GM23338 (cell line): ENCODE measurements at regions not wholly inside any gene's neighbourhood (a gene's known extent, or its start where the extent isn't known, plus 50 kb on each side); places are given as distances from the start of the nearest gene placed in this dataset.

ENCODE experiments used
- ATAC-seq: fragments of 200-7000 bp; cut with Tn5 transposase; 3 replicates; pipeline ENCODE4 v1.9.1; 2020
- DNase-seq: peaks from one replicate; pipeline ENCODE4 v3.0.0-alpha.2; 2015; ENCODE audit warnings: low spot score
- H2AFZ ChIP-seq: fragments of 200-600 bp; sonication (generic); 2 replicates; pipeline ENCODE4 v1.8.0; 2016; ENCODE audit warnings: antibody characterized with exemption, mild to moderate bottlenecking, moderate library complexity
- H3F3A ChIP-seq: fragments of 200-600 bp; sonication (generic); replicated peaks from 2 replicates; pipeline ENCODE4 v1.8.0; 2017; ENCODE audit warnings: antibody characterized with exemption, mixed run types, low read depth
- H3K27ac ChIP-seq: fragments of 200-600 bp; sonication (generic); 2 replicates; pipeline ENCODE4 v1.6.1; 2016; ENCODE audit warnings: low read depth
- H3K27me3 ChIP-seq: fragments of 200-600 bp; sonication (generic); 2 replicates; pipeline ENCODE4 v1.8.0; 2016; ENCODE audit warnings: mild to moderate bottlenecking, mixed run types, moderate library complexity; ENCODE audit not compliant: insufficient read depth
- H3K36me3 ChIP-seq: fragments of 200-600 bp; sonication (generic); 2 replicates; pipeline ENCODE4 v1.8.0; 2016; ENCODE audit warnings: mild to moderate bottlenecking; ENCODE audit not compliant: insufficient read depth
- H3K4me1 ChIP-seq: fragments of 200-600 bp; sonication (generic); 2 replicates; pipeline ENCODE4 v1.8.0; 2016; ENCODE audit warnings: mild to moderate bottlenecking, moderate library complexity; ENCODE audit not compliant: insufficient read depth
- H3K4me2 ChIP-seq: fragments of 200-600 bp; sonication (generic); 2 replicates; pipeline ENCODE4 v1.7.1; 2017; ENCODE audit warnings: mixed run types
- H3K4me3 ChIP-seq: fragments of 200-600 bp; sonication (generic); 2 replicates; pipeline ENCODE4 v1.6.1; 2016; ENCODE audit warnings: mixed run types
- H3K79me2 ChIP-seq: fragments of 200-600 bp; sonication (generic); replicated peaks from 2 replicates; pipeline ENCODE4 v1.8.0; 2017; ENCODE audit warnings: mild to moderate bottlenecking; ENCODE audit not compliant: insufficient read depth
- H3K9me2 ChIP-seq: fragments of 200-600 bp; sonication (generic); 2 replicates; pipeline ENCODE4 v1.8.0; 2017; ENCODE audit not compliant: insufficient read depth
- H4K20me1 ChIP-seq: fragments of 200-600 bp; sonication (generic); replicated peaks from 2 replicates; pipeline ENCODE4 v1.8.0; 2017; ENCODE audit warnings: mild to moderate bottlenecking; ENCODE audit not compliant: insufficient read depth
- H3K27ac Mint-ChIP-seq: 2 replicates; pipeline ENCODE4 v1.8.0; 2020; ENCODE audit warnings: inconsistent platforms, mild to moderate bottlenecking, moderate library complexity, mixed read lengths
- H3K27me3 Mint-ChIP-seq: 3 replicates; pipeline ENCODE4 v1.8.0; 2022; ENCODE audit warnings: low read depth, mild to moderate bottlenecking, moderate library complexity, mixed read lengths, inconsistent platforms; ENCODE audit not compliant: insufficient read depth, poor library complexity
- H3K36me3 Mint-ChIP-seq: 3 replicates; pipeline ENCODE4 v1.8.0; 2021; ENCODE audit warnings: low read depth, mild to moderate bottlenecking, inconsistent platforms, moderate library complexity, mixed read lengths
- H3K4me1 Mint-ChIP-seq: 3 replicates; pipeline ENCODE4 v1.8.0; 2020; ENCODE audit warnings: mild to moderate bottlenecking, inconsistent platforms, mixed read lengths
- H3K4me3 Mint-ChIP-seq: 3 replicates; pipeline ENCODE4 v1.8.0; 2021; ENCODE audit warnings: moderate library complexity, mild to moderate bottlenecking, inconsistent platforms, mixed read lengths
- H3K9me3 Mint-ChIP-seq: 3 replicates; pipeline ENCODE4 v1.8.0; 2020; ENCODE audit warnings: moderate library complexity, mild to moderate bottlenecking, inconsistent platforms, mixed read lengths
- CREB1 ChIP-seq: fragments of 250-450 bp; sonication (Bioruptor Pico); IDR thresholded peaks from 2 replicates; pipeline ENCODE4 v1.5.0; 2020; ENCODE audit warnings: low read depth, mild to moderate bottlenecking, moderate library complexity
- CTCF ChIP-seq, 2 experiments: fragments of 200-600 bp in 1 of 2; sonication (generic) in 1 of 2; conservative IDR thresholded peaks; 2 replicates each; pipeline versions ENCODE4 v1.5.1 to v1.6.1; 2016 to 2017; ENCODE audit warnings: antibody characterized with exemption in 2 of 2, low read depth in 2 of 2, mild to moderate bottlenecking in 2 of 2, moderate library complexity in 1 of 2
- EZH2 ChIP-seq: fragments of 200-600 bp; sonication (generic); IDR thresholded peaks from one replicate; pipeline ENCODE4 v1.8.0; 2017; ENCODE audit warnings: antibody characterized with exemption, mild to moderate bottlenecking, low read depth; ENCODE audit not compliant: unreplicated experiment
- EZH2phosphoT487 ChIP-seq: fragments of 200-600 bp; sonication (generic); IDR thresholded peaks from one replicate; pipeline ENCODE4 v1.8.1; 2018; ENCODE audit warnings: antibody characterized with exemption; ENCODE audit not compliant: unreplicated experiment
- NANOG ChIP-seq: IDR thresholded peaks from 2 replicates; pipeline ENCODE4 v1.6.1; 2016; ENCODE audit warnings: antibody characterized with exemption, borderline replicate concordance
- POLR2AphosphoS5 ChIP-seq: IDR thresholded peaks from 2 replicates; pipeline ENCODE4 v1.6.1; 2016; ENCODE audit warnings: antibody characterized with exemption, low read depth
- STAT1 ChIP-seq: IDR thresholded peaks from one replicate; pipeline ENCODE4 v1.6.1; 2016; ENCODE audit warnings: antibody characterized with exemption; ENCODE audit not compliant: unreplicated experiment
- ZNF114 ChIP-seq: fragments of 250-450 bp; sonication (Bioruptor Pico); IDR thresholded peaks from 2 replicates; pipeline ENCODE4 v1.5.0; 2020; ENCODE audit warnings: mild to moderate bottlenecking, moderate library complexity
- ZNF331 ChIP-seq: fragments of 250-450 bp; sonication (Bioruptor Pico); IDR thresholded peaks from 2 replicates; pipeline ENCODE4 v1.5.0; 2020; ENCODE audit warnings: low read depth, mild to moderate bottlenecking, moderate library complexity
- ZNF462 ChIP-seq: fragments of 250-450 bp; sonication (Bioruptor Pico); IDR thresholded peaks from 2 replicates; pipeline ENCODE4 v1.5.0; 2020; ENCODE audit warnings: mild to moderate bottlenecking, moderate library complexity
- TF ChIP-seq, protein P1 (sequence below): IDR thresholded peaks from 2 replicates; pipeline ENCODE4 v1.6.1; 2016; ENCODE audit warnings: antibody characterized with exemption

- Histone ChIP-seq H3K4me3 (no peak overlapping the region), H3K9me2 (peaks cover 4% of the 10 kb centered on the region; the same call in 1 of the 2 replicates), H2AFZ (no peak overlapping the region), H3K79me2 (no peaks in the 10 kb centered on the region), H3K4me2 (no peak overlapping the region), H4K20me1 (no peaks in the 10 kb centered on the region), H3K27ac (no peak overlapping the region), H3K4me1 (no peaks in the 10 kb centered on the region), H3F3A (no peaks in the 10 kb centered on the region), H3K36me3 (no peaks in the 10 kb centered on the region), H3K27me3 (no peaks in the 10 kb centered on the region)
- Mint-ChIP-seq H3K9me3 (no peaks in the 10 kb centered on the region), H3K27me3 (no peaks in the 10 kb centered on the region), H3K27ac (no peak overlapping the region), H3K36me3 (no peaks in the 10 kb centered on the region), H3K4me1 (no peaks in the 10 kb centered on the region), H3K4me3 (no peak overlapping the region)
- TF ChIP-seq POLR2AphosphoS5 (no peak), CREB1 (CRISPR knock-in tag) (no peak), EZH2phosphoT487 (no peak)
- DNase-seq (no peak), ATAC-seq (no peak)
These were observed 191.7 kb upstream of the MTPN start for GRCh38 chr7:136168821-136169220.

- no peak overlapping the region for H3K4me3 ChIP-seq
- ATAC-seq (no peak), DNase-seq (no peak)
- no peaks in the 10 kb centered on the region for H3K36me3 Mint-ChIP-seq
- H3K4me1 ChIP-seq = no peaks in the 10 kb centered on the region
- no peak overlapping the region for H3K4me2 ChIP-seq
- no peaks in the 10 kb centered on the region for H4K20me1 ChIP-seq
- H3K27ac Mint-ChIP-seq = no peak overlapping the region
- H3K27me3 ChIP-seq = no peaks in the 10 kb centered on the region
- H3K27me3 Mint-ChIP-seq = no peaks in the 10 kb centered on the region
- no peak overlapping the region for H3K27ac ChIP-seq
- no peak overlapping the region for H2AFZ ChIP-seq
- no peaks in the 10 kb centered on the region for H3K4me1 Mint-ChIP-seq
- peaks cover 6% of the 10 kb centered on the region; the same call in 1 of the 2 replicates for H3K9me2 ChIP-seq
- H3K36me3 ChIP-seq = no peaks in the 10 kb centered on the region
- no peaks in the 10 kb centered on the region for H3K79me2 ChIP-seq
- H3K4me3 Mint-ChIP-seq = no peak overlapping the region
- no peaks in the 10 kb centered on the region for H3F3A ChIP-seq
- H3K9me3 Mint-ChIP-seq = no peaks in the 10 kb centered on the region
- TF ChIP-seq NANOG (no peak), ZNF331 (no peak), ZNF462 (CRISPR knock-in tag) (no peak), STAT1 (no peak), CTCF (conservative IDR thresholded peaks at IDR 0.05; ENCODE audit: low read depth in 2 of 2) (no peak), ZNF114 (CRISPR knock-in tag) (no peak), POLR2AphosphoS5 (no peak), CREB1 (CRISPR knock-in tag) (no peak), EZH2phosphoT487 (no peak), EZH2 (no peak)
- TF ChIP-seq, protein P1, sequence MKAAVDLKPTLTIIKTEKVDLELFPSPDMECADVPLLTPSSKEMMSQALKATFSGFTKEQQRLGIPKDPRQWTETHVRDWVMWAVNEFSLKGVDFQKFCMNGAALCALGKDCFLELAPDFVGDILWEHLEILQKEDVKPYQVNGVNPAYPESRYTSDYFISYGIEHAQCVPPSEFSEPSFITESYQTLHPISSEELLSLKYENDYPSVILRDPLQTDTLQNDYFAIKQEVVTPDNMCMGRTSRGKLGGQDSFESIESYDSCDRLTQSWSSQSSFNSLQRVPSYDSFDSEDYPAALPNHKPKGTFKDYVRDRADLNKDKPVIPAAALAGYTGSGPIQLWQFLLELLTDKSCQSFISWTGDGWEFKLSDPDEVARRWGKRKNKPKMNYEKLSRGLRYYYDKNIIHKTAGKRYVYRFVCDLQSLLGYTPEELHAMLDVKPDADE = no peak
These were observed 190.8 kb upstream of the MTPN start for GRCh38 chr7:136167991-136168390.
